ENCODE measurements at regions not wholly inside any gene's neighbourhood (a gene's known extent, or its start where the extent isn't known, plus 50 kb on each side); places are given as distances from the start of the nearest gene placed in this dataset.

GRCh38 chr17:34825102-34825501 is 136.2 kb downstream of the CCT6B start:
- no peak for FAIRE-seq

GRCh38 chr17:34823023-34823422 is 138.2 kb downstream of the CCT6B start:
- no peak for FAIRE-seq

- no peak for FAIRE-seq
Measured at GRCh38 chr17:34822007-34822739, 139.1 kb downstream of the CCT6B start.

GRCh38 chr17:34820922-34821321 is 140.3 kb downstream of the CCT6B start:
- no peak for FAIRE-seq

- no peak for FAIRE-seq
Measured at GRCh38 chr17:34820248-34820801, 140.9 kb downstream of the CCT6B start.

GRCh38 chr17:34817252-34818035 is 143.8 kb downstream of the CCT6B start:
- FAIRE-seq: no peak

- no peak for FAIRE-seq
Measured at GRCh38 chr17:34816848-34817247, 144.4 kb downstream of the CCT6B start.

GRCh38 chr17:34813290-34813689 is 148.0 kb downstream of the CCT6B start:
- no peak for FAIRE-seq

- no peak for FAIRE-seq
Measured at GRCh38 chr17:34811561-34811960, 149.7 kb downstream of the CCT6B start.

- FAIRE-seq: no peak
Measured at GRCh38 chr17:34800661-34801060, 160.6 kb downstream of the CCT6B start.

- FAIRE-seq: no peak
Measured at GRCh38 chr17:34799751-34800150, 161.5 kb downstream of the CCT6B start.

- FAIRE-seq: no peak
Measured at GRCh38 chr17:34798581-34798980, 162.7 kb downstream of the CCT6B start.

GRCh38 chr17:34797720-34798119 is 163.5 kb downstream of the CCT6B start:
- no peak for FAIRE-seq

GRCh38 chr17:34793231-34793908 is 167.9 kb downstream of the CCT6B start:
- FAIRE-seq: no peak

GRCh38 chr17:34788696-34789095 is 172.6 kb downstream of the CCT6B start:
- FAIRE-seq: no peak

- no peak for FAIRE-seq
Measured at GRCh38 chr17:34784526-34784925, 176.7 kb downstream of the CCT6B start.

- no peak for FAIRE-seq
Measured at GRCh38 chr17:34782271-34782670, 179.0 kb downstream of the CCT6B start.

GRCh38 chr17:34781571-34782108 is 179.6 kb downstream of the CCT6B start:
- FAIRE-seq: no peak

- FAIRE-seq: no peak
Measured at GRCh38 chr17:34781071-34781470, 180.2 kb downstream of the CCT6B start.

- FAIRE-seq: no peak
Measured at GRCh38 chr17:34780438-34780837, 180.8 kb downstream of the CCT6B start.

GRCh38 chr17:34776456-34777443 is 184.5 kb downstream of the CCT6B start:
- FAIRE-seq: no peak

- no peak for FAIRE-seq
Measured at GRCh38 chr17:34773036-34773435, 188.2 kb downstream of the CCT6B start.
